Heart left ventricle (tissue), 16 donors: ENCODE measurements at regions not wholly inside any gene's neighbourhood (a gene's known extent, or its start where the extent isn't known, plus 50 kb on each side); places are given as distances from the start of the nearest gene placed in this dataset.
A peak's percentile ranks its signal among the peaks of the same experiment; 100 is the strongest.

ENCODE experiments used
- ATAC-seq, 4 donors: fragments of 200-7000 bp; cut with Tn5 transposase; one replicate each; pipeline ENCODE4 v1.9.1; 2020 to 2022; ENCODE audit warnings: moderate library complexity in 4 of 4, mild to moderate bottlenecking in 3 of 4, moderate number of reproducible peaks in 1 of 4
- DNase-seq, 5 donors: peaks; one replicate each; pipeline ENCODE4 v3.0.0-alpha.2; 2020
- H3K27ac ChIP-seq, 12 donors: fragments of 200-600 bp; sonication (generic) in 4 of 12; one replicate each; pipeline versions ENCODE4 v1.5.0 to v1.8.0; 2016 to 2022; ENCODE audit warnings: mild to moderate bottlenecking in 2 of 12
- H3K27me3 ChIP-seq, 9 donors: fragments of 200-600 bp; sonication (generic) in 2 of 9; one replicate each; pipeline versions ENCODE4 v1.5.1 to v1.8.0; 2016 to 2022; ENCODE audit warnings: mild to moderate bottlenecking in 3 of 9
- H3K36me3 ChIP-seq, 9 donors: fragments of 200-600 bp; sonication (generic) in 2 of 9; one replicate each; pipeline versions ENCODE4 v1.5.0 to v1.8.0; 2018 to 2022; ENCODE audit warnings: mild to moderate bottlenecking in 2 of 9
- H3K4me1 ChIP-seq, 12 donors: fragments of 200-600 bp; sonication (generic) in 4 of 12; one replicate each; pipeline versions ENCODE4 v1.5.0 to v1.8.0; 2016 to 2022; ENCODE audit warnings: mild to moderate bottlenecking in 3 of 12
- H3K4me3 ChIP-seq, 12 donors: fragments of 200-600 bp; sonication (generic) in 4 of 12; one replicate each; pipeline versions ENCODE4 v1.5.0 to v1.8.0; 2017 to 2022; ENCODE audit warnings: mild to moderate bottlenecking in 9 of 12, moderate library complexity in 4 of 12
- H3K9me3 ChIP-seq, 12 donors: fragments of 200-600 bp; sonication (generic) in 4 of 12; one replicate each; pipeline versions ENCODE4 v1.5.0 to v1.8.0; 2016 to 2022; ENCODE audit warnings: mild to moderate bottlenecking in 1 of 12
- POLR2A ChIP-seq, 2 donors: fragments of 450-650 bp; IDR thresholded peaks; one replicate each; pipeline ENCODE4 v1.6.1; 2017; ENCODE audit warnings: antibody characterized with exemption in 2 of 2, mild to moderate bottlenecking in 2 of 2, moderate library complexity in 2 of 2
- WGBS, 4 donors: extraction: QIAGEN DNeasy Blood & Tissue Kit in 2 of 4; methylation state at CpG; one replicate each; pipeline versions ENCODE4 v1.1.5 to v1.1.7; 2013 to 2018; 5-methylcytosine and 5-hydroxymethylcytosine counted together
- intact Hi-C, 10 donors: fragments of 100-400 bp; cut with DNase I; formaldehyde crosslinking; loops; one replicate each; pipeline versions ENCODE4 v1.11.1 to v1.14.2; 2022
- TF ChIP-seq, protein P1 (sequence below), 12 donors: fragments of 200-600 bp; sonication (generic) in 4 of 12; IDR thresholded peaks; one replicate each; pipeline versions ENCODE4 v1.5.0 to v1.8.0; 2018 to 2022; ENCODE audit warnings: antibody characterized with exemption in 12 of 12, mild to moderate bottlenecking in 5 of 12
- donor health status: ischemic (EF 13 %, LVEDD 7.1; RV severe dilation, severe dysfunction).
- donor health status: healthy with polysubstance abuse.
- donor health status: DM: no; HTN: yes; CAD: no.
- donor health status: DM: no; HTN: no; CAD: no.
- donor health status: ischemic (EF 25% LVEDD 6.9; RV normal size, moderate dysfunction).
- donor health status: ischemic (EF 25% LVEDD 5.7; RV mildly dilated, moderate dysfunction).
- donor health status: healthy.
- donor health status: DM: yes; HTN: yes; CAD: no.
- donor health status: ischemic (EF 35%, LVEDD 5.7; RV mildly dilated, moderate dysfunction).
- donor health status: nonischemic (EF 11% LVEDD 7.7; RV severe dilation, severe dysfunction).
- donor health status: DM: yes; HTN: yes; CAD: no.
- donor health status: PGD.
- donor health status: ischemic (EF 29% LVEDD 5.4; RV normal size, mild dysfunction).
- donor health status: nonischemic (EF 23%, LVEDD 6.1; RV moderate dilation, normal function).

DNA sequence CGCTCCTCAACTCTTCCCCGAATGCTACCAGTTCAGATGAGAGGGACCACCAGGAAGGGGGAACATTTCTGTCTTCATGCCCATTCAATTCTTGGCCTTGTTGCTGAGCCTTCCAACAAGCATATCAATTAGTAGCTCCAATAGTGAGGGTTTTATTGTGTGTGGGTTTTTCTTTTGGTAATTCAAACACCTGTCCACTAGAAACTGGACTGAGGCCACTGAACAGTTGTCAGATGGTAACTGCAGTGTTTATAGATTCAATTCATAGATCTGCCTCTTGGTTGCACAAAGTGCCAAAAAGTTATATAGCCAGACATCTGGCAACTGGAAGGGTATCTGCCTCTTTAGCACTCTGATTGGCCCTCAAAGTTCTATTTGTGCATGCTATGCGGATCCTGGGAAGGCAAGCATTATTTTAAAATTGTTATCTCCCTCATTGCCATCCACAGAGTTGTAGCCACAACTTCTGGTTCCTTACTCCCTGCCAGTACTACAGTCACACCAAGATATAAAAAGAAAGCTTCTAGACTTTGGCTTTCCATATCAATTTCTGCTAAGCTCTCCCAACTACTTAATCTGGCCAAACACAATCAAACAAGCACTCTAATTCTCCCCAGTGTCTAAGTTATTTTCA is 83.3 kb upstream of the ZNF521 start:
- 75 to 84% (median 77%) methylated on average over 3 of the region's 3 CpGs for WGBS, 4 donors
- Histone ChIP-seq H3K27me3 (no peaks in the 10 kb centered on the region), H3K9me3 (no peaks in the 10 kb centered on the region), H3K36me3 (no peaks in the 10 kb centered on the region), H3K4me1 (peaks cover 0 to 8% (median 0%) of the 10 kb centered on the region in 12 donors), H3K27ac (no peak overlapping the region), H3K4me3 (no peak overlapping the region)
- no peak for TF ChIP-seq POLR2A (IDR thresholded peaks at IDR 0.05)
- TF ChIP-seq, protein P1, sequence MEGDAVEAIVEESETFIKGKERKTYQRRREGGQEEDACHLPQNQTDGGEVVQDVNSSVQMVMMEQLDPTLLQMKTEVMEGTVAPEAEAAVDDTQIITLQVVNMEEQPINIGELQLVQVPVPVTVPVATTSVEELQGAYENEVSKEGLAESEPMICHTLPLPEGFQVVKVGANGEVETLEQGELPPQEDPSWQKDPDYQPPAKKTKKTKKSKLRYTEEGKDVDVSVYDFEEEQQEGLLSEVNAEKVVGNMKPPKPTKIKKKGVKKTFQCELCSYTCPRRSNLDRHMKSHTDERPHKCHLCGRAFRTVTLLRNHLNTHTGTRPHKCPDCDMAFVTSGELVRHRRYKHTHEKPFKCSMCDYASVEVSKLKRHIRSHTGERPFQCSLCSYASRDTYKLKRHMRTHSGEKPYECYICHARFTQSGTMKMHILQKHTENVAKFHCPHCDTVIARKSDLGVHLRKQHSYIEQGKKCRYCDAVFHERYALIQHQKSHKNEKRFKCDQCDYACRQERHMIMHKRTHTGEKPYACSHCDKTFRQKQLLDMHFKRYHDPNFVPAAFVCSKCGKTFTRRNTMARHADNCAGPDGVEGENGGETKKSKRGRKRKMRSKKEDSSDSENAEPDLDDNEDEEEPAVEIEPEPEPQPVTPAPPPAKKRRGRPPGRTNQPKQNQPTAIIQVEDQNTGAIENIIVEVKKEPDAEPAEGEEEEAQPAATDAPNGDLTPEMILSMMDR (IDR thresholded peaks at IDR 0.05): no peak
- intact Hi-C loops: no loop called here
- no peak for DNase-seq
- peak in 1 of 4 donors; percentile 56 for ATAC-seq

DNA sequence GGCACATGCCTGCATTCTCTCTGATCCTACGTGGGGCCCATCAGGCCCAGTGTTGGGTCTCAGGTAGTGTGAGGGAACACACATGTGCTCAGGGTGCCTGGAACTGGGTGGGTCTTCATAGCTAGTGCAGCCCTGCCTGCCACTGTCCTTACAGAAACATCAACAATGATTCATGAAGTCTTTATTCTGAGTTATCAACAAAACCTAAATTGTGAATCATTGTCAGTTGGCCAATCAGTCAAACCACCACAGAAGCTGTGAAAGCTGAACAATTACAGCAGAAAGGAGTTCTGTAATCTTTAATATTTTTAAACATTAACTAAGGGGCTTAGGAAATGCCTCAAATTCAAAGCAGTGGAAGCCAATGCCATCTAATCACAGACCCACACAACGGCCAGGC is 82.8 kb upstream of the ZNF521 start:
- H3K4me3 ChIP-seq: no peak overlapping the region
- H3K9me3 ChIP-seq: no peaks in the 10 kb centered on the region
- ATAC-seq (no peak), DNase-seq (no peak)
- 83 to 88% (median 87%) methylated on average over 2 of the region's 2 CpGs for WGBS, 4 donors
- no peak overlapping the region for H3K27ac ChIP-seq
- no peaks in the 10 kb centered on the region for H3K36me3 ChIP-seq
- H3K27me3 ChIP-seq: no peaks in the 10 kb centered on the region
- TF ChIP-seq, protein P1 (IDR thresholded peaks at IDR 0.05): no peak
- TF ChIP-seq POLR2A (IDR thresholded peaks at IDR 0.05): no peak
- H3K4me1 ChIP-seq: peaks cover 0 to 8% (median 0%) of the 10 kb centered on the region in 12 donors
- intact Hi-C loops: no loop called here

DNA sequence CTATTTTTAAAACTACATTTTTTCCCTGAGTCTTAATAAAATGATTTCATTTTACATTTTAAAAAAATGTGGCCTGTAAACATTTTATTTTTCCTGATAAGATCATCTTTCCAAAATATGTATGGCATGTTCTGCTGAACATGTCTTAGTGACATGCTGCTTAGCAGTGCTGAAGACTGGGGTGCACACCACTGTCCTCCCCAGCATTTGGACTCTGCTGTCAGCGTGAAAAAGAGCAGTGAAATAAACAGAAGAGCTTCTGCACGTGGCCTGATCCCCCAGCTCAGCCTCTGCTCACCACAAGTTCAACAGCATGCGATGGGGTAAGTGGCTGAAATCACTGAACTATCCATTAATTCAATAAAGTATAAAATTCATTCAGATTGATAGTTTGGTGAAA is 81.6 kb upstream of the ZNF521 start:
- H3K9me3 ChIP-seq: no peaks in the 10 kb centered on the region
- no peak for ATAC-seq
- no peaks in the 10 kb centered on the region for H3K36me3 ChIP-seq
- H3K27me3 ChIP-seq: no peaks in the 10 kb centered on the region
- TF ChIP-seq, protein P1 (IDR thresholded peaks at IDR 0.05): no peak
- TF ChIP-seq POLR2A (IDR thresholded peaks at IDR 0.05): no peak
- 69 to 82% (median 71%) methylated on average over 3 of the region's 3 CpGs for WGBS, 4 donors
- H3K4me3 ChIP-seq: no peak overlapping the region
- H3K27ac ChIP-seq: no peak overlapping the region
- intact Hi-C loops: no loop called here
- no peak for DNase-seq
- H3K4me1 ChIP-seq: peaks cover 0 to 8% (median 0%) of the 10 kb centered on the region in 12 donors

DNA sequence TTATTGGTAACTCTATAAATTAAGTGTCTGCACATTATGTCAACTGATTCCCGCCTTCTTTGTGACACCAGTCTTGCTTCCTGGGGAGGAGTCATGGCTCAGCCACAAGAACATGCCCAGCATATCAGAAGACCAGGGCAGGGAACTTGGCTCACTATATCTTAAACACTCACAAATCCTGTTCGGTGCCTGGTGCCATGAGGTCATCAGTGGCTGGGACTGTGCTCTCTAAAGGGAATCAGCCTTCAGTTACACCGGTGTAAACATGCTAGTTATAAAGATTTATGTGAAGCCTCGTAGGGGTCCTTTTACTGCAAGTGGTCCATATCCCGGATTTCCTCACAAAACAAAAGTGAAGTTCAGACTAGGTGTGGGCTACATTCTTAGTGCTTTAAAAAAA is 73.1 kb upstream of the ZNF521 start:
- intact Hi-C loops: no loop called here
- ATAC-seq: peak in 2 of 4 donors; percentile 52 to 87

More for the DNA sequence above, 73.1 kb upstream of the ZNF521 start:
- H3K27ac ChIP-seq: no peak overlapping the region
- H3K27me3 ChIP-seq: no peaks in the 10 kb centered on the region
- H3K4me1 ChIP-seq: peaks cover 0 to 7% (median 0%) of the 10 kb centered on the region in 12 donors
- H3K36me3 ChIP-seq: no peaks in the 10 kb centered on the region
- H3K4me3 ChIP-seq: no peak overlapping the region
- DNase-seq: no peak
- H3K9me3 ChIP-seq: peaks cover 0 to 9% (median 0%) of the 10 kb centered on the region in 12 donors
- no peak for TF ChIP-seq POLR2A (IDR thresholded peaks at IDR 0.05)
- TF ChIP-seq, protein P1 (IDR thresholded peaks at IDR 0.05): no peak
- WGBS, 4 donors: 52 to 67% (median 59%) methylated on average over 5 of the region's 5 CpGs
